Neural crest cell (in vitro differentiated cells): ENCODE measurements at regions not wholly inside any gene's neighbourhood (a gene's known extent, or its start where the extent isn't known, plus 50 kb on each side); places are given as distances from the start of the nearest gene placed in this dataset.
"Not testable (repeated sequence)": the region's sequence is repeated elsewhere in the genome, so short reads cannot be mapped to it uniquely, and the experiment has no call there.

ENCODE experiments used
- DNase-seq: peaks from one replicate; pipeline ENCODE4 v3.0.0; 2021; ENCODE audit warnings: low read depth, mixed read lengths, low spot score
- H3K27ac Mint-ChIP-seq: one replicate; pipeline ENCODE4 v1.8.0; 2021; ENCODE audit warnings: mild to moderate bottlenecking, mixed read lengths; ENCODE audit not compliant: unreplicated experiment
- H3K27me3 Mint-ChIP-seq: 2 replicates; pipeline ENCODE4 v1.8.0; 2021; ENCODE audit warnings: low read depth, mild to moderate bottlenecking, mixed read lengths
- H3K36me3 Mint-ChIP-seq: 2 replicates; pipeline ENCODE4 v1.8.0; 2021; ENCODE audit warnings: low read depth, mild to moderate bottlenecking, mixed read lengths
- H3K4me1 Mint-ChIP-seq: 2 replicates; pipeline ENCODE4 v1.8.0; 2021; ENCODE audit warnings: mixed read lengths
- H3K4me3 Mint-ChIP-seq: one replicate; pipeline ENCODE4 v1.8.0; 2021; ENCODE audit warnings: mild to moderate bottlenecking, mixed read lengths
- H3K9me3 Mint-ChIP-seq: 2 replicates; pipeline ENCODE4 v1.8.0; 2021; ENCODE audit warnings: mixed read lengths
- CTCF ChIP-seq: fragments of 200-600 bp; sonication (generic); conservative IDR thresholded peaks from 2 replicates; pipeline ENCODE4 v1.5.0; 2021; ENCODE audit warnings: antibody characterized with exemption, mild to moderate bottlenecking

- no peak for DNase-seq
- Mint-ChIP-seq H3K9me3 (peaks cover 15% of the 10 kb centered on the region), H3K4me3 (no peak overlapping the region), H3K27me3 (no peaks in the 10 kb centered on the region), H3K4me1 (no peaks in the 10 kb centered on the region), H3K36me3 (peaks cover 5% of the 10 kb centered on the region), H3K27ac (no peak overlapping the region)
- TF ChIP-seq CTCF: no peak
These were observed 353.1 kb downstream of the TMEM121 start for GRCh38 chr14:105879503-105879866.

GRCh38 chr14:105879867-105880561 lies 353.6 kb downstream of the TMEM121 start:
- no peak overlapping the region for H3K27ac Mint-ChIP-seq
- peaks cover 5% of the 10 kb centered on the region for H3K36me3 Mint-ChIP-seq
- DNase-seq: no peak
- no peak for TF ChIP-seq CTCF
- H3K27me3 Mint-ChIP-seq: no peaks in the 10 kb centered on the region
- H3K4me3 Mint-ChIP-seq: no peak overlapping the region
- H3K4me1 Mint-ChIP-seq: no peaks in the 10 kb centered on the region
- peaks cover 15% of the 10 kb centered on the region for H3K9me3 Mint-ChIP-seq

GRCh38 chr14:105880616-105881015 lies 354.2 kb downstream of the TMEM121 start:
- Mint-ChIP-seq H3K9me3 (peaks cover 14% of the 10 kb centered on the region), H3K4me3 (no peak overlapping the region), H3K27me3 (no peaks in the 10 kb centered on the region), H3K4me1 (no peaks in the 10 kb centered on the region), H3K36me3 (peaks cover 5% of the 10 kb centered on the region), H3K27ac (no peak overlapping the region)
- no peak for DNase-seq
- no peak for TF ChIP-seq CTCF

- Mint-ChIP-seq H3K9me3 (peaks cover 9% of the 10 kb centered on the region), H3K36me3 (peaks cover 5% of the 10 kb centered on the region), H3K4me3 (no peak overlapping the region), H3K27ac (no peak overlapping the region), H3K27me3 (no peaks in the 10 kb centered on the region), H3K4me1 (no peaks in the 10 kb centered on the region)
- no peak for TF ChIP-seq CTCF
- DNase-seq: no peak
These were observed 354.9 kb downstream of the TMEM121 start for GRCh38 chr14:105881021-105881930.

- not testable (repeated sequence) for H3K9me3 Mint-ChIP-seq
These were observed 355.6 kb downstream of the TMEM121 start for GRCh38 chr14:105882011-105882410.

GRCh38 chr14:105882626-105883025 lies 356.2 kb downstream of the TMEM121 start:
- DNase-seq: no peak
- Mint-ChIP-seq H3K9me3 (peaks cover 4% of the 10 kb centered on the region), H3K4me1 (no peaks in the 10 kb centered on the region), H3K36me3 (peaks cover 1% of the 10 kb centered on the region), H3K4me3 (no peak overlapping the region), H3K27ac (no peak overlapping the region), H3K27me3 (no peaks in the 10 kb centered on the region)
- no peak for TF ChIP-seq CTCF

More at GRCh38 chr14:105882011-105882410, 355.6 kb downstream of the TMEM121 start:
- H3K27ac Mint-ChIP-seq, H3K36me3 Mint-ChIP-seq, H3K27me3 Mint-ChIP-seq, H3K4me1 Mint-ChIP-seq, DNase-seq, H3K4me3 Mint-ChIP-seq: not testable (repeated sequence)
